CD4-positive, CD25-positive, alpha-beta regulatory T cell (primary cell): ENCODE measurements at regions not wholly inside any gene's neighbourhood (a gene's known extent, or its start where the extent isn't known, plus 50 kb on each side); places are given as distances from the start of the nearest gene placed in this dataset.

Experiments used
- ATAC-seq, 2 donors: fragments of 150-1000 bp; cut with Tn5 transposase; one replicate each; pipeline ENCODE4 v1.10.0; 2021; ENCODE audit warnings: low read depth in 2 of 2, moderate number of reproducible peaks in 2 of 2, moderate library complexity in 1 of 2
- DNase-seq, 3 donors: peaks; one replicate each; pipeline versions ENCODE4 v3.0.0 to v3.0.0-alpha.2; 2012 to 2022; ENCODE audit warnings: mixed read lengths in 1 of 3
- H3K27ac ChIP-seq: one replicate; pipeline ENCODE4 v1.7.0; 2013; ENCODE audit warnings: mild to moderate bottlenecking, low read length; ENCODE audit not compliant: insufficient read depth, poor library complexity, severe bottlenecking
- H3K27me3 ChIP-seq: one replicate; pipeline ENCODE4 v1.7.0; 2013; ENCODE audit warnings: low read length; ENCODE audit not compliant: control insufficient read depth, insufficient read depth
- H3K36me3 ChIP-seq: one replicate; pipeline ENCODE4 v1.7.0; 2013; ENCODE audit warnings: mild to moderate bottlenecking, low read length, moderate library complexity; ENCODE audit not compliant: control insufficient read depth, insufficient read depth
- H3K4me1 ChIP-seq: 2 replicates; pipeline ENCODE4 v1.7.0; 2013; ENCODE audit warnings: mild to moderate bottlenecking, low read length; ENCODE audit not compliant: insufficient read depth, control insufficient read depth, poor library complexity, severe bottlenecking
- H3K4me3 ChIP-seq: one replicate; pipeline ENCODE4 v1.7.0; 2013; ENCODE audit warnings: low read depth, mild to moderate bottlenecking, low read length, moderate library complexity
- H3K9me3 ChIP-seq, 2 experiments: 1 replicate in 1 of 2; 2 replicates in 1 of 2; pipeline ENCODE4 v1.7.0; 2013; ENCODE audit warnings: low read length in 2 of 2, mild to moderate bottlenecking in 1 of 2, moderate library complexity in 1 of 2; ENCODE audit not compliant: control insufficient read depth in 2 of 2
- H3K27ac Mint-ChIP-seq, 3 donors: one replicate each; pipeline ENCODE4 v1.8.0; 2020 to 2022; ENCODE audit warnings: mild to moderate bottlenecking in 3 of 3, mixed read lengths in 3 of 3, moderate library complexity in 2 of 3
- H3K27me3 Mint-ChIP-seq: one replicate; pipeline ENCODE4 v1.8.0; 2022; ENCODE audit warnings: mild to moderate bottlenecking, mixed read lengths
- H3K36me3 Mint-ChIP-seq: one replicate; pipeline ENCODE4 v1.8.0; 2020; ENCODE audit warnings: mixed read lengths
- H3K4me1 Mint-ChIP-seq, 4 donors: one replicate each; pipeline ENCODE4 v1.8.0; 2020 to 2022; ENCODE audit warnings: mixed read lengths in 4 of 4, mild to moderate bottlenecking in 1 of 4
- H3K4me3 Mint-ChIP-seq, 4 donors: one replicate each; pipeline ENCODE4 v1.8.0; 2020 to 2022; ENCODE audit warnings: mild to moderate bottlenecking in 4 of 4, mixed read lengths in 4 of 4, moderate library complexity in 3 of 4
- H3K9me3 Mint-ChIP-seq, 7 donors: one replicate each; pipeline ENCODE4 v1.8.0; 2020 to 2022; ENCODE audit warnings: mixed read lengths in 7 of 7, mild to moderate bottlenecking in 3 of 7, moderate library complexity in 2 of 7

- Histone ChIP-seq H3K27me3 (no peaks in the 10 kb centered on the region), H3K4me1 (no peaks in the 10 kb centered on the region), H3K4me3 (no peak overlapping the region), H3K9me3 (no peaks in the 10 kb centered on the region), H3K27ac (no peak overlapping the region), H3K36me3 (no peaks in the 10 kb centered on the region)
- H3K36me3 Mint-ChIP-seq: no peaks in the 10 kb centered on the region
- DNase-seq: no peak
- H3K27me3 Mint-ChIP-seq: no peaks in the 10 kb centered on the region
- no peak overlapping the region for H3K4me3 Mint-ChIP-seq
- H3K27ac Mint-ChIP-seq: no peak overlapping the region
- no peaks in the 10 kb centered on the region for H3K4me1 Mint-ChIP-seq
- ATAC-seq: no peak
- H3K9me3 Mint-ChIP-seq: peaks cover 0 to 2% (median 0%) of the 10 kb centered on the region in 7 donors
Observed at GRCh38 chrX:95346856-95347255, 1337.8 kb upstream of the DIAPH2 start.

- no peaks in the 10 kb centered on the region for H3K36me3 Mint-ChIP-seq
- no peaks in the 10 kb centered on the region for H3K4me1 Mint-ChIP-seq
- Histone ChIP-seq H3K27me3 (no peaks in the 10 kb centered on the region), H3K27ac (no peak overlapping the region), H3K9me3 (no peaks in the 10 kb centered on the region), H3K4me3 (no peak overlapping the region), H3K36me3 (no peaks in the 10 kb centered on the region), H3K4me1 (no peaks in the 10 kb centered on the region)
- H3K4me3 Mint-ChIP-seq: no peak overlapping the region
- peaks cover 0 to 3% (median 0%) of the 10 kb centered on the region in 7 donors for H3K9me3 Mint-ChIP-seq
- H3K27me3 Mint-ChIP-seq: no peaks in the 10 kb centered on the region
- H3K27ac Mint-ChIP-seq: no peak overlapping the region
- ATAC-seq (no peak), DNase-seq (no peak)
Observed at GRCh38 chrX:95350774-95351488, 1333.7 kb upstream of the DIAPH2 start.

GRCh38 chrX:95367286-95367685 lies 1317.4 kb upstream of the DIAPH2 start:
- H3K4me3 ChIP-seq: no peak overlapping the region
- H3K36me3 ChIP-seq: no peaks in the 10 kb centered on the region
- ATAC-seq: no peak
- Mint-ChIP-seq H3K4me1 (no peaks in the 10 kb centered on the region), H3K27me3 (no peaks in the 10 kb centered on the region), H3K36me3 (no peaks in the 10 kb centered on the region), H3K9me3 (peaks cover 0 to 7% (median 0%) of the 10 kb centered on the region in 7 donors), H3K4me3 (no peak overlapping the region), H3K27ac (no peak overlapping the region)
- no peaks in the 10 kb centered on the region for H3K27me3 ChIP-seq
- DNase-seq: no peak
- H3K4me1 ChIP-seq: no peaks in the 10 kb centered on the region
- H3K9me3 ChIP-seq: no peaks in the 10 kb centered on the region
- no peak overlapping the region for H3K27ac ChIP-seq

- peaks cover 0 to 5% (median 0%) of the 10 kb centered on the region in 7 donors for H3K9me3 Mint-ChIP-seq
- no peaks in the 10 kb centered on the region for H3K36me3 Mint-ChIP-seq
- no peaks in the 10 kb centered on the region for H3K9me3 ChIP-seq
- no peaks in the 10 kb centered on the region for H3K27me3 Mint-ChIP-seq
- no peak overlapping the region for H3K4me3 Mint-ChIP-seq
- ATAC-seq (no peak), DNase-seq (no peak)
- no peaks in the 10 kb centered on the region for H3K36me3 ChIP-seq
- H3K4me1 Mint-ChIP-seq: no peaks in the 10 kb centered on the region
- H3K27me3 ChIP-seq: no peaks in the 10 kb centered on the region
- H3K4me1 ChIP-seq: no peaks in the 10 kb centered on the region
- no peak overlapping the region for H3K27ac Mint-ChIP-seq
- no peak overlapping the region for H3K27ac ChIP-seq
- no peak overlapping the region for H3K4me3 ChIP-seq
Observed at GRCh38 chrX:95382799-95383198, 1301.8 kb upstream of the DIAPH2 start.

- Histone ChIP-seq H3K27ac (no peak overlapping the region), H3K4me3 (no peak overlapping the region), H3K9me3 (no peaks in the 10 kb centered on the region), H3K27me3 (no peaks in the 10 kb centered on the region), H3K4me1 (no peaks in the 10 kb centered on the region), H3K36me3 (no peaks in the 10 kb centered on the region)
- DNase-seq: no peak
- H3K4me1 Mint-ChIP-seq: no peaks in the 10 kb centered on the region
- H3K4me3 Mint-ChIP-seq: no peak overlapping the region
- no peaks in the 10 kb centered on the region for H3K27me3 Mint-ChIP-seq
- no peak for ATAC-seq
- H3K36me3 Mint-ChIP-seq: no peaks in the 10 kb centered on the region
- H3K27ac Mint-ChIP-seq: no peak overlapping the region
- peaks cover 0 to 5% (median 0%) of the 10 kb centered on the region in 7 donors for H3K9me3 Mint-ChIP-seq
Observed at GRCh38 chrX:95383778-95384177, 1300.9 kb upstream of the DIAPH2 start.

DNA sequence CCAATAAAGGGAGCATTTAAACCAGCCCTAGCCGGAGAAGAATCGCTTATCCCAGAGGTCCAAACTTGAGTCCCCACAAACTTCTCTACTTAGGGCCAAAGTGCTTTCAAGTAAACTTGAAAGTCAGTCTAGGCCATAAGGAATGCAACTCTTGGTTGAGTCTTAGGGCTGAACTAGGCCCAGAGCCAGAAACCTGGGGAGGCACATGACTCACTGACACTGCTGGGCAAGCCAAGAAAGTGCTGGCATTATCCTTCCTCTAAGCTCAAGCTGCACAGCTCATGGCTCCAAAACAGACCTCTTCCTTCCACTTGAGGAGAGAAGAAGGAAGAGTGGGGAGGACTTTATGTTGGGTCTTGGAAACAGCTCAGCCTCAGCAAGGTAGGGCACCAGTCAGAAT lies 1257.3 kb upstream of the DIAPH2 start:
- Histone ChIP-seq H3K4me3 (no peak overlapping the region), H3K4me1 (no peaks in the 10 kb centered on the region), H3K36me3 (no peaks in the 10 kb centered on the region), H3K27me3 (no peaks in the 10 kb centered on the region), H3K27ac (no peak overlapping the region), H3K9me3 (no peaks in the 10 kb centered on the region)
- H3K4me1 Mint-ChIP-seq: no peaks in the 10 kb centered on the region
- ATAC-seq (no peak), DNase-seq (no peak)
- H3K27ac Mint-ChIP-seq: no peak overlapping the region
- no peaks in the 10 kb centered on the region for H3K36me3 Mint-ChIP-seq
- H3K9me3 Mint-ChIP-seq: peaks cover 0 to 8% (median 0%) of the 10 kb centered on the region in 7 donors
- no peaks in the 10 kb centered on the region for H3K27me3 Mint-ChIP-seq
- H3K4me3 Mint-ChIP-seq: no peak overlapping the region

GRCh38 chrX:95435198-95435597 lies 1249.4 kb upstream of the DIAPH2 start:
- no peak overlapping the region for H3K27ac Mint-ChIP-seq
- no peak for DNase-seq
- H3K4me3 ChIP-seq: no peak overlapping the region
- H3K9me3 ChIP-seq: no peaks in the 10 kb centered on the region
- H3K4me1 ChIP-seq: no peaks in the 10 kb centered on the region
- H3K27ac ChIP-seq: no peak overlapping the region
- H3K9me3 Mint-ChIP-seq: peaks cover 0 to 11% (median 0%) of the 10 kb centered on the region in 7 donors
- no peaks in the 10 kb centered on the region for H3K4me1 Mint-ChIP-seq
- no peaks in the 10 kb centered on the region for H3K27me3 Mint-ChIP-seq
- no peak for ATAC-seq
- no peak overlapping the region for H3K4me3 Mint-ChIP-seq
- H3K36me3 ChIP-seq: no peaks in the 10 kb centered on the region
- H3K36me3 Mint-ChIP-seq: no peaks in the 10 kb centered on the region
- H3K27me3 ChIP-seq: no peaks in the 10 kb centered on the region

GRCh38 chrX:95441836-95442235 lies 1242.8 kb upstream of the DIAPH2 start:
- Mint-ChIP-seq H3K4me1 (no peaks in the 10 kb centered on the region), H3K36me3 (no peaks in the 10 kb centered on the region)

More at GRCh38 chrX:95441836-95442235, 1242.8 kb upstream of the DIAPH2 start:
- DNase-seq (no peak), ATAC-seq (no peak)
- no peak overlapping the region for H3K4me3 Mint-ChIP-seq
- no peak overlapping the region for H3K27ac Mint-ChIP-seq
- H3K4me1 ChIP-seq: no peaks in the 10 kb centered on the region
- H3K36me3 ChIP-seq: no peaks in the 10 kb centered on the region
- no peaks in the 10 kb centered on the region for H3K9me3 ChIP-seq
- no peak overlapping the region for H3K4me3 ChIP-seq
- H3K27me3 Mint-ChIP-seq: no peaks in the 10 kb centered on the region
- peaks cover 0 to 10% (median 1%) of the 10 kb centered on the region in 7 donors for H3K9me3 Mint-ChIP-seq
- H3K27ac ChIP-seq: no peak overlapping the region
- no peaks in the 10 kb centered on the region for H3K27me3 ChIP-seq
